Activated naive CD4-positive, alpha-beta T cell treated with anti-CD3 and anti-CD28 coated beads, Interleukin-2, amount 10 ng/mL, durations not matched to agents 7 days and 5 days (primary cell): ENCODE measurements at regions not wholly inside any gene's neighbourhood (a gene's known extent, or its start where the extent isn't known, plus 50 kb on each side); places are given as distances from the start of the nearest gene placed in this dataset.
"Not testable (repeated sequence)": the region's sequence is repeated elsewhere in the genome, so short reads cannot be mapped to it uniquely, and the experiment has no call there.

ENCODE experiments used
- CTCF ChIA-PET: fragments of 350-600 bp; sonication (Branson Sonifier 250); formaldehyde crosslinking; loops from one replicate; lab custom pipeline; 2021; ENCODE audit warnings: antibody characterized with exemption; lab: Charles Lee
- DNase-seq: peaks from one replicate; pipeline ENCODE4 v3.0.0-alpha.2; 2020
- H3K27ac Mint-ChIP-seq: one replicate; pipeline ENCODE4 v1.8.0; 2021; ENCODE audit warnings: mild to moderate bottlenecking, moderate library complexity, mixed read lengths
- H3K27me3 Mint-ChIP-seq: one replicate; pipeline ENCODE4 v1.8.0; 2021; ENCODE audit warnings: mild to moderate bottlenecking, mixed read lengths
- H3K36me3 Mint-ChIP-seq: one replicate; pipeline ENCODE4 v1.8.0; 2021; ENCODE audit warnings: mixed read lengths
- H3K4me1 Mint-ChIP-seq: one replicate; pipeline ENCODE4 v1.8.0; 2021; ENCODE audit warnings: mixed read lengths
- H3K4me3 Mint-ChIP-seq: one replicate; pipeline ENCODE4 v1.8.0; 2021; ENCODE audit warnings: mild to moderate bottlenecking, moderate library complexity, mixed read lengths
- H3K9me3 Mint-ChIP-seq: one replicate; pipeline ENCODE4 v1.8.0; 2021; ENCODE audit warnings: mixed read lengths

DNA sequence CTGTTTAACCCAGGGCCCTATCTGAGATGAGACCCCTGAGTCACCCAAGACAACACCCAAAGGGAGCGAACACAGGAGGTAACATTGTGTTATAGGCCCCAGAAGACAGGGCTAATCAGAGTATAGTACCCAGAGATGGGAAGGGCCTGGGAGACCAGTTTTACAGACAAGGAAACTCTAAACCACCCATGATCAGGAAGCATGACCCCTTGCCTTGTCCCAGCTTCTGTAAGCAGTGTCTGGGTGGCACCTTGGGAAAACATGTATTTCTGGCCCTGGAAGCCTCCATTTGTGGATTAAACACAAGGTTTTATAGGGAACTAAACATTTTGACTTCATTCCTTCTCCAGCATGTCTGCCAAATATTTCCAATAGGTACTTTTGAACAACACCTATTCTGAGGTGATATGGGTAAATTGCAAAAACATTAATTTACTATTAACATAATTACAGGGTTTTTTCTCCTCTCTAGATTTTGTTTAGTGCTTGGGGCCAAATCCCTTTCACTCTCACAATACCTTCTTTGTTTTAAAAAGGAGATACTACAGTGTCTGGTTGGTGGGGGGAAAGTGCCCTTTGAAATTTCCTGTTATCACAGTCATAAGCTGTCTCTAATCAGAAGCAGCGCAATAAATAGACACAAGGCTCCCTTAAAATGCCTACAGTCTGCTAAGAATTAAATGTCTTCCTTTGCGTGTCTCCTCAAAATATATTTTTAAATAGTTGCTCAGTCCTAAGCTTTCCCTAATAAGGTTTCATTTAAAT is 341.1 kb downstream of the BCL11A start:
- no peaks in the 10 kb centered on the region for H3K27me3 Mint-ChIP-seq
- no peak overlapping the region for H3K4me3 Mint-ChIP-seq
- H3K27ac Mint-ChIP-seq: no peak overlapping the region
- no peak for DNase-seq
- H3K4me1 Mint-ChIP-seq: no peaks in the 10 kb centered on the region
- no peaks in the 10 kb centered on the region for H3K36me3 Mint-ChIP-seq
- CTCF ChIA-PET: no interaction called here
- no peaks in the 10 kb centered on the region for H3K9me3 Mint-ChIP-seq

DNA sequence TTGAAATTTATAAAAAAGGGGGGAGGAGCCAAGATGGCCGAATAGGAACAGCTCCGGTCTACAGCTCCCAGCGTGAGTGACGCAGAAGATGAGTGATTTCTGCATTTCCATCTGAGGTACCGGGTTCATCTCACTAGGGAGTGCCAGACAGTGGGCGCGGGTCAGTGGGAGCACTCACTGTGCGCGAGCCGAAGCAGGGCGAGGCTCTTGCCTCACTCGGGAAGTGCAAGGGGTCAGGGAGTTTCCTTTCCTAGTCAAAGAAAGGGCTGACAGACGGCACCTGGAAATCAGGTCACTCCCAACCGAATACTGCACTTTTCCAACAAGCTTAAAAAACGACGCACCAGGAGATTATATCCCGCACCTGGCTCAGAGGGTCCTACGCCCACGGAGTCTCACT is 364.4 kb downstream of the BCL11A start:
- DNase-seq, H3K4me3 Mint-ChIP-seq, H3K27me3 Mint-ChIP-seq, H3K36me3 Mint-ChIP-seq, H3K9me3 Mint-ChIP-seq, H3K4me1 Mint-ChIP-seq, H3K27ac Mint-ChIP-seq, CTCF ChIA-PET: not testable (repeated sequence)

DNA sequence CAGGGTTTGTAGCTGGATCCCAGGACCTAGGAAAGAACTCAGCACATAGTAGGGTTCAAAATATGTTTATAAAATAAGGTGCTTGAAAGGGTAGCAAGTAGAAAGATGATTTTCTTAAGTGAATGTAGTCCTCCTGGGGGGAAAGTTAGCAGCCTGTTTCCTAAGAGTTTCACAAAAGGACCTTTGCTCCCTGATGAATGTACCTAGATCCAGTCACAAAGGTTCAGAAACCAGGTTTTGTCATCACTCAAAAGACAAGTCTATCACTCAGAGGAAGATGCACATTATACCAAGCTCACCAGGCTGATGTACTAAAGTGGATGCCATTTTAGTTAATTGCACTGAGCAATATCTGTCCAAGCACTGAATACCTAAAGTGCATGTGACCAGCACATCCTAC is 378.2 kb downstream of the BCL11A start:
- CTCF ChIA-PET: no interaction called here
- no peak overlapping the region for H3K27ac Mint-ChIP-seq
- no peaks in the 10 kb centered on the region for H3K4me1 Mint-ChIP-seq
- H3K27me3 Mint-ChIP-seq: no peaks in the 10 kb centered on the region
- no peak for DNase-seq
- H3K36me3 Mint-ChIP-seq: no peaks in the 10 kb centered on the region
- H3K4me3 Mint-ChIP-seq: no peak overlapping the region
- H3K9me3 Mint-ChIP-seq: no peaks in the 10 kb centered on the region

DNA sequence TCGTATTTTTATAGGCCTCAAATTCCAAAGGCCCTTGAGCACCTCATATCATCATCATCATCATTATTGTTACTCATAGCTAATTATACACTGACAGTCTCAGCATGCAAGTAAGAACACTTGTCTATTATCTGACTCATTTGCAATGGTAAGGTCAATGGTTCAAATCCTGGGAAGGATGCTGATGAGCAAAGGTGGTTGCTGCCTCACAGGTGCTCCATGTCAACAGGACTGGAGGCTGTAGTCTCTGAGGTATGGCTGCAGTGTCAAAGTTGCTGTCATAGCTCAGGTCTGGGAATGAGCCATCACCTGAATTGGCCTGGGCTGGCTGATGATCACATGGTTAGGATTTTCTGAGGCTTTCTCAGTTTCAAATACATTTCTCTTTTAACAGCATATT is 379.3 kb downstream of the BCL11A start:
- Mint-ChIP-seq H3K4me3 (no peak overlapping the region), H3K27ac (no peak overlapping the region), H3K36me3 (no peaks in the 10 kb centered on the region), H3K4me1 (no peaks in the 10 kb centered on the region), H3K9me3 (no peaks in the 10 kb centered on the region), H3K27me3 (no peaks in the 10 kb centered on the region)
- CTCF ChIA-PET: no interaction called here
- no peak for DNase-seq

DNA sequence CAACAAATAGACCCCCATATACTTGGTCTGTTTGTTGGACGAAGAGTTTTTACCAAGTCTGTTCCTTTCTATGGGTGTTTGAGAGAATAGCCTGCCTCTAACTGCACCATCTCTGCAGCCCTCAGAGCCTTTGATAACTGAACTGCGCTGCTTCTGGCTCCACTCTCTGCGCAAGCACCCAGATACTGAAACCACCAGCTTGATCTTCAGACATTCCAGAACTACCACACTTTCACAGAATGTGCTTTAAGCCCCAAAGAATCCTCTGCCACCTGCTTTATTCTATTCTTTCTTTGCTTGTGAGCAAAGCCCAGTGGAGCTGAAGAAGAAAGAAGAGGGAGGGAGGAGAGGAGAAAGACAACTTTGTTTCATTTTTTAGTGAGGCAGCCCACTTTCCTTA is 380.7 kb downstream of the BCL11A start:
- no peak overlapping the region for H3K4me3 Mint-ChIP-seq
- no peaks in the 10 kb centered on the region for H3K27me3 Mint-ChIP-seq
- no peak overlapping the region for H3K27ac Mint-ChIP-seq
- H3K9me3 Mint-ChIP-seq: no peaks in the 10 kb centered on the region
- DNase-seq: no peak
- H3K36me3 Mint-ChIP-seq: no peaks in the 10 kb centered on the region
- CTCF ChIA-PET: no interaction called here
- H3K4me1 Mint-ChIP-seq: no peaks in the 10 kb centered on the region

DNA sequence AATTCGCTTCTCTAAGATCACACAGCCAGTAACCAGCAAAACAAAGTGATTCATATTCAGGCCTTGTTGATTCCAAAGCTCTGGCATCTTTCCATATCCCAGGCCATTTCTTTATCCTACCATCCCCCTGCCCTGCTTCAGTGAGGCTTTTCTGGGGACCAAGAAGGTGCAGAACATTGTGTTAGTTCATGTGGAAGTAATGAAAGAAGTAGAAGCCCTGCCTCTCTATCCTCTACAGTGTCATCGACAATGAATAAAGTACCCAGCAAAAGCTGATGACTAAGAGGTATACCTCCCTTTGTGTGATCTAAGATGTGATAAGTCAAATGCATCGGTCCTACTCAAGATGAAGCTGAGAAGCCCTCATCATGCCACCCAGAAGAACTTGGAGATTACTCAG is 383.2 kb downstream of the BCL11A start:
- no peaks in the 10 kb centered on the region for H3K4me1 Mint-ChIP-seq
- CTCF ChIA-PET: no interaction called here
- DNase-seq: no peak
- no peaks in the 10 kb centered on the region for H3K27me3 Mint-ChIP-seq
- H3K27ac Mint-ChIP-seq: no peak overlapping the region
- no peaks in the 10 kb centered on the region for H3K9me3 Mint-ChIP-seq
- H3K4me3 Mint-ChIP-seq: no peak overlapping the region
- no peaks in the 10 kb centered on the region for H3K36me3 Mint-ChIP-seq

DNA sequence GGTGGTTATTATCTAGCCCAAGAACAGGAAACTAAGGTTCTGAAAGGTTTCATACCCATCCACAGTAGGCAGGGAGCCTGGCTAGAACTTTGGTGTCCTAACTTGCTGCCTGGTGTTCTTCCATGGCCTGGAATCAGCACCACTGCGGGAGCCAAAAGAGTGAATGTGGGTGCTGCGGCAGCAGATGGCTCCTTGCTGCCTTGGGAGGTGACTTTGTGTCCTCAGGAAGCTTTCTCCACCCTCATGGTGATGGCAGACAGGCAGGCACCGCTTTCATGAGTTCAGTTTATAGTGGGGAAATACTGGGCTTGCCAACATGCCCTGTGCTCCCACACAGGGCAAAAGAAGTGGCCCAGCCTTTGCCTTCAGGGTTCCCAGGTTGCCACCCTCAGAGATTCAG is 385.2 kb downstream of the BCL11A start:
- H3K9me3 Mint-ChIP-seq: no peaks in the 10 kb centered on the region
- no peaks in the 10 kb centered on the region for H3K27me3 Mint-ChIP-seq
- H3K36me3 Mint-ChIP-seq: no peaks in the 10 kb centered on the region
- CTCF ChIA-PET: no interaction called here
- H3K4me3 Mint-ChIP-seq: no peak overlapping the region
- DNase-seq: no peak
- H3K4me1 Mint-ChIP-seq: no peaks in the 10 kb centered on the region
- H3K27ac Mint-ChIP-seq: no peak overlapping the region

DNA sequence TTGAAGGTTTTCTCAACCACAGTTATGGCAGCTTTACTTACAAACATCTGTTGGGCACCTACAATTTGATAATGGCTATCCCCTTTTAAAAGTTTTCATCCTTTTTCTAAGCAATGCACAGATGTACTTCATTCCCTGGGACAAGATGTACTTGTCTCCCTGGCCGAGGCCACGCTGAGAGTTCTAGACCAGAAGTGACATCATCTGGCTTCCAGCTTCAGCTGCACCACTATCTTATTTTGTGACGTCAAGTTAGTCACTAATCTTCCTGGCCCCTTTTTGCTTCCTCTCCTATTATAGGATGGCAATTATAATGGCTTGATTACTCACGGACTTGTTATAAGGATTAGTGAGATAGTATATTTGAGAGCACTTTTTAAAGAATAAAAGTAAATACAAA is 386.4 kb downstream of the BCL11A start:
- Mint-ChIP-seq H3K4me3 (no peak overlapping the region), H3K27ac (no peak overlapping the region), H3K27me3 (no peaks in the 10 kb centered on the region), H3K4me1 (no peaks in the 10 kb centered on the region), H3K36me3 (no peaks in the 10 kb centered on the region), H3K9me3 (no peaks in the 10 kb centered on the region)
- no peak for DNase-seq
- CTCF ChIA-PET: no interaction called here

DNA sequence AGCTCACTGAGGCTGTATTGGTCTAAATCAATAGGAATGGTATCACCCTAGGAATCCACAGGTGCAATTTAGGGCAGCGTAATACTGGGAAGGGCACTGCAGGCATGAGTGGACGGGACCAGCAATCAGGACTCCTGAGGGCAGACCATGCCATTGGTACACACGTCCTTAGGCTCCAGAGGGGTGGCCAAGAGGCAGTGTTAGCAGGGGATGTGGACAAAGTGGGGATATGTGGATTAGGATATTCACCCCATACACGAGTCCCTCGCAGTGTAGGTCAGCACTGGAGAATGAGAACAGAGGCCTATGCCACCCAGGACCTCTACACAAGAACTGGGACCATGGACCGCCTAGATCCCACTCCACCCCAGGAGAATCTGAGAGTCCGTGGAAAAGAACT is 389.8 kb downstream of the BCL11A start:
- DNase-seq: no peak
- CTCF ChIA-PET: interaction anchor here (1.2 kb wide), 1 partner anchor 10 kb away, joined by 4 read pairs; no protein-coding TSS in a partner anchor
- Mint-ChIP-seq H3K4me3 (no peak overlapping the region), H3K4me1 (no peaks in the 10 kb centered on the region), H3K36me3 (no peaks in the 10 kb centered on the region), H3K9me3 (no peaks in the 10 kb centered on the region), H3K27me3 (no peaks in the 10 kb centered on the region), H3K27ac (no peak overlapping the region)

DNA sequence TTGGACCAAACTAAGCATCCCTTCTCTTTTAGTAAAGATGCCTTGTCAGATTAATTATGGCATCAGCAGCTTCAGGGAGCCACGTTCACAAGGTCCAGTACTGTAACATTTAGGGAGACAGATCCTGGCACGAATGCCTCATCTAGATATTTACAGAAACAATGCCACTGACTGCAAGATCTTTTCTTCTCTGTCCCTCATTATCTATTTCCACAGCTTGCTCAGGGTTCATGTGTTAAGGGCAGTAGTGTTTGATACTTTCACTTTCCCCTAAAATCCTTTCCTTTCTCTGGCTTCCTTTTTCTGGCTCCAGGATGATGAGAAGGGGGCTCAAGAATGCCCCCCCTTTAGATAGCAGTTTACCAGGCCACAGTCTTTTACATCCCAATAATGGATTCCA is 393.9 kb downstream of the BCL11A start:
- no peak for DNase-seq
- H3K4me3 Mint-ChIP-seq: no peak overlapping the region
- CTCF ChIA-PET: no interaction called here
- no peak overlapping the region for H3K27ac Mint-ChIP-seq
- no peaks in the 10 kb centered on the region for H3K9me3 Mint-ChIP-seq
- no peaks in the 10 kb centered on the region for H3K27me3 Mint-ChIP-seq
- no peaks in the 10 kb centered on the region for H3K36me3 Mint-ChIP-seq
- no peaks in the 10 kb centered on the region for H3K4me1 Mint-ChIP-seq

DNA sequence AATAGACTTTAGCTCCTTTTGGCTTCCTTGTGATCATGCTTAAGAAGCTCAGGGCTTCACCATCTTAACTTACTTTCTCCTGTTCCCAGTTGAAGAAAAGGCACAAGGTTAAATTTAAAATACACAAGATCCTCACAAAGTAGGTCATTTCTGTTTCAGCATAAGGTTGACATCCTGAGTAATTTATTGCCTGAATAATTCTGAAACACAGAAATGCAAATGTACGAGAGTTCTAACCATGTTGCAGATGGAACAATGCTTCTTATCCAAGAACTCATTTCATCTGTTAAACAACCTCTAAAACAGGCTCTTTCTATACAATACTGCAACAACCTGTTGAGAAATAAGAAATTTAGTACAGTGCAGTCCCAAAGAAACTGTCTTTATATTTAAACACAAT is 395.2 kb downstream of the BCL11A start:
- CTCF ChIA-PET: no interaction called here
- Mint-ChIP-seq H3K9me3 (no peaks in the 10 kb centered on the region), H3K27me3 (no peaks in the 10 kb centered on the region), H3K4me1 (no peaks in the 10 kb centered on the region), H3K27ac (no peak overlapping the region), H3K4me3 (no peak overlapping the region), H3K36me3 (no peaks in the 10 kb centered on the region)
- no peak for DNase-seq

DNA sequence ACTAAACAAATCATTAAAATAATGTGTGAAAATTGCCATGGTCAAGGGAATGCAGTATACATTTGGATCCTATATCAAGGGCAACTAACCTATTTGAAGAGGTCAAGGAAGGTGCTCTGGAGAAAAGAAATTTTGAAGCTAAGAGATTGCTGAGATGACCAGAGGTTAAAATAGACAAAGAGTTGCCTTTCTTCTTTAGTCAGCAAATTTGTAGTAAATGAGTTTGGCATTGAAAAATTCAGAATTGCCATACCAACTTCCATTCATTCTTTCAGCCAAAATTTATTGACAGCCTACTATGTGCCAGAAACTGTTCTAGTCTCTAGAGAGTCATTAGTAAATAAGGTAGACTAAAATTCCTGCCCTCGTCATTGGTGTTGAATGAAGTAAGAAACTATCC is 396.2 kb downstream of the BCL11A start:
- Mint-ChIP-seq H3K4me1 (no peaks in the 10 kb centered on the region), H3K36me3 (no peaks in the 10 kb centered on the region), H3K27ac (no peak overlapping the region), H3K27me3 (no peaks in the 10 kb centered on the region), H3K9me3 (no peaks in the 10 kb centered on the region), H3K4me3 (no peak overlapping the region)
- CTCF ChIA-PET: no interaction called here
- no peak for DNase-seq

DNA sequence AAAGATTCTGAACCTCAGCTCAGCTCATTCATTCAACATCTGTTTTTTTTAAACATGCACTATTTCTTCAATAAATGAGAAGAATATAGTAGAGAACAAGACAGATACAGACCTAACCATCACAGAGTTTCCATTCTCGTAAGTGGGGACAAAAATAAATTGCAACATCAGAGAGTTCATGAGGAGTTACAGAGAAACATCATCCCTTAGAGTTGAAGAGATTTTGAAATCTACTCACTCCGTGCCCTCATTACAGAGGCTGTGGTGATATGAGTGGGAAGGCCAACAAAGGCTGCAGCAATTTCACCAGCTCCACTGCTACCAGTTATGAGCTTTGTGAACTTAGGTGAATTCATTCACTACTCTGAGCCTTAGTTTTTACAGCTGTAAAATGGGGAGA is 399.3 kb downstream of the BCL11A start:
- no peak for DNase-seq
- Mint-ChIP-seq H3K4me3 (no peak overlapping the region), H3K9me3 (no peaks in the 10 kb centered on the region), H3K4me1 (no peaks in the 10 kb centered on the region), H3K36me3 (no peaks in the 10 kb centered on the region), H3K27ac (no peak overlapping the region), H3K27me3 (peaks cover 7% of the 10 kb centered on the region)
- CTCF ChIA-PET: interaction anchor here (1.0 kb wide), 1 partner anchor 9 kb away, joined by 4 read pairs; no protein-coding TSS in a partner anchor

DNA sequence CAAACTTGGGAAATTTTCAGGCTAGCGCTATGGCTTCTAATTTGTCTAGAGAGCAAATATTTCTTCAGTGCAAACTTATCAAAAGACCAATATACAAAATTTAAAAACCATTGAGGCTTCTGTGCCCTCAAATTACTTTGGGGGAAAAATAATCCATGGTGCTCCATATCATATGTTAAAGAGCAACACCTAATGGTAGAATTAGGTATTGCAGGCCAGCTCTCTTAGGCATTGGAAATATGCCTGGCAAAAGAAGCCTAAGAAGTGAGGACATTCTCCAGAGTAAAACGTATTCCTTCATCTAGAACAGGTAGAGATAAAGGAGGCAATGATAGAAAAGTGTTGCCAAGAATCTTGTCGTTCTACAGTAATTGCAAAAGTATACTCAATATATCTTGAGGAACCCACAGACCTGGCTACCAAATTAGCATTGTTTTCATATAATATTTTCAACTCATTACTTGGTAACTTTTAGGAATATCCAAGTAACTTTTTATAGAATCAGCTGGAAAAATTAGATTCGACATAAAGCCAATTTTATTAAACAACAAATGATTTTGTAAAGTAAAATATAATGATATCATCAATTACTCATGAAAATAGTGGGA is 401.1 kb downstream of the BCL11A start:
- H3K9me3 Mint-ChIP-seq: no peaks in the 10 kb centered on the region
- H3K27me3 Mint-ChIP-seq: peaks cover 7% of the 10 kb centered on the region
- CTCF ChIA-PET: interaction anchor here (0.6 to 1.2 kb wide), 5 partner anchors 53 to 1126 kb away, joined by 3 to 5 read pairs (median 3); no protein-coding TSS in a partner anchor
- H3K36me3 Mint-ChIP-seq: no peaks in the 10 kb centered on the region
- no peak for DNase-seq
- no peak overlapping the region for H3K4me3 Mint-ChIP-seq
- H3K27ac Mint-ChIP-seq: no peak overlapping the region
- no peaks in the 10 kb centered on the region for H3K4me1 Mint-ChIP-seq

DNA sequence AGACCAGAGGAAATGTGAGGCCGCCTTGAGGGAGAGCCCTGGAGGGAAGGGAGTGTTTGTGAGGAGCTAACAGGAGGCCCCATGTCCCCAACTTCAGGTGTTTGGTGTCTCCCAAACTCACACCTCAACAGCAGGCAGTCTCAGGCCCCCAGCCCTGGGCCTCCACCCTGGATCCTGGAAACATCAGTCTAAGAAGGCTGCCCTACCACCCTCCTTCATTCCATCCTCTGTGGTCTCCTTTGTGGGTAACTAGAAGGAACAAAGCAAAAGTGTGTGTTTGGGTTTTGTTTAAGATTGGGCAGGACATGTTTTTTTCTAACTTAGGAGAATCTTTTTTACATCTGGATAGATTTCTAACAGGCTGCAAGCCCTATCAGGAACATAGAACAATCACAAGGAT is 404.3 kb downstream of the BCL11A start:
- no peak for DNase-seq
- no peaks in the 10 kb centered on the region for H3K4me1 Mint-ChIP-seq
- no peaks in the 10 kb centered on the region for H3K9me3 Mint-ChIP-seq
- H3K36me3 Mint-ChIP-seq: no peaks in the 10 kb centered on the region
- CTCF ChIA-PET: no interaction called here
- no peak overlapping the region for H3K27ac Mint-ChIP-seq
- H3K4me3 Mint-ChIP-seq: no peak overlapping the region
- H3K27me3 Mint-ChIP-seq: peaks cover 7% of the 10 kb centered on the region
